ENCODE measurements at regions not wholly inside any gene's neighbourhood (a gene's known extent, or its start where the extent isn't known, plus 50 kb on each side); places are given as distances from the start of the nearest gene placed in this dataset.

DNA sequence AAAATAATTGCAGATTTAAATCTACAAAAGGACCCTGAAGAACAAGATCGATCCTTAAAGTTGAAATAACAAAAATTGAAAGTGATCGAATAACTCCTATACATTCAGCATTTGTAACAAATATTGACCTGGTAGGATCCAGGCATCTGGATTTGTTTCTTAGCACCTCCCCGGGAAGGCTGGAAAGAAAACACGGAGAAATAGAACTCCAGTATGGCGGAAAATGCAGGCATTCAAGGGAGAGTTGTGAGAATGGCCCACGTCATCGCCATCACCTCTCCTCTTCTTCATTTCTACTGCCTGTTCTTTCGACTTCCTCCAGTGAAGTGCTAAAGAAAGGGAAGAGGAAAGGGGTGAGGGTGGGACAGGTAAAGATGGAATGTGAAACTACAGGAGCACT lies 242.3 kb upstream of the TFAP2D start:
- TF ChIP-seq CTCF (conservative IDR thresholded peaks at IDR 0.05; ENCODE audit: low read depth, low read length) = no peak
- TF ChIP-seq EZH2 (IDR thresholded peaks at IDR 0.05; ENCODE audit: borderline replicate concordance, low read depth, low read length, poor library complexity, severe bottlenecking) = no peak

Measured in A673 (cell line).